ENCODE measurements at regions not wholly inside any gene's neighbourhood (a gene's known extent, or its start where the extent isn't known, plus 50 kb on each side); places are given as distances from the start of the nearest gene placed in this dataset.

- Histone ChIP-seq H3K79me2 (ENCODE audit: control insufficient read depth, insufficient read depth, low read length) (no peaks in the 10 kb centered on the region), H4K20me1 (ENCODE audit: control insufficient read depth, insufficient read depth) (no peaks in the 10 kb centered on the region), H3K36me3 (ENCODE audit: control insufficient read depth in 2 of 2, insufficient read depth in 2 of 2, low read length in 1 of 2) (no peaks in the 10 kb centered on the region), H3K4me1 (ENCODE audit: control insufficient read depth, insufficient read depth, low read length) (no peaks in the 10 kb centered on the region), H3K4me3 (no peak overlapping the region), H3K27me3 (replicated peaks in 1 of 2; ENCODE audit: control insufficient read depth in 2 of 2, insufficient read depth in 2 of 2, low read length in 1 of 2) (no peaks in the 10 kb centered on the region), H3K4me2 (ENCODE audit: control insufficient read depth, insufficient read depth) (no peak overlapping the region), H3K9ac (ENCODE audit: control insufficient read depth, insufficient read depth, low read length) (no peak overlapping the region), H3K27ac (ENCODE audit: control insufficient read depth, insufficient read depth) (no peak overlapping the region), H3K9me3 (replicated peaks; ENCODE audit: control insufficient read depth, insufficient read depth, low read length) (no peaks in the 10 kb centered on the region), H2AFZ (ENCODE audit: control insufficient read depth, low read depth, low read length) (no peak overlapping the region)
- DNase-seq (ENCODE audit: low read depth, low spot score) (no peak), ATAC-seq (no peak), FAIRE-seq (no peak)
- ChIA-PET SMC1A (ENCODE audit: uncharacterized antibody, unreplicated experiment) (no interaction called here), CTCF (no interaction called here), POLR2A (no interaction called here), RAD21 (ENCODE audit: unreplicated experiment) (no interaction called here)
- in situ Hi-C loops (cut with MboI) (no loop called here), intact Hi-C loops (cut with micrococcal nuclease; ENCODE audit: unreplicated experiment) (no loop called here)
- TF ChIP-seq SIX5 (IDR thresholded peaks at IDR 0.05; ENCODE audit: low read depth, low read length, severe bottlenecking), result no peak
- TF ChIP-seq RAD21 (IDR thresholded peaks at IDR 0.05; ENCODE audit: insufficient read depth, low read depth, low read length), result no peak
- TF ChIP-seq SMARCA5 (IDR thresholded peaks at IDR 0.05), result no peak
- TF ChIP-seq WRNIP1 (IDR thresholded peaks at IDR 0.05; ENCODE audit: borderline replicate concordance, low read depth, low read length), result no peak
- TF ChIP-seq CHD1 (IDR thresholded peaks at IDR 0.05; ENCODE audit: low read depth, low read length), result no peak
- no peak for TF ChIP-seq RFX5 (IDR thresholded peaks at IDR 0.05; ENCODE audit: low read depth, low read length)
- TF ChIP-seq GABPA (IDR thresholded peaks at IDR 0.05; ENCODE audit: low read depth), result no peak
- no peak for TF ChIP-seq LARP7 (IDR thresholded peaks at IDR 0.05)
- no peak for TF ChIP-seq CUX1 (IDR thresholded peaks at IDR 0.05; ENCODE audit: insufficient replicate concordance, low read depth, low read length)
- TF ChIP-seq HDGF (IDR thresholded peaks at IDR 0.05), result no peak
- TF ChIP-seq IRF4 (IDR thresholded peaks at IDR 0.05; ENCODE audit: low read depth, low read length), result no peak
- TF ChIP-seq PAX5 (IDR thresholded peaks at IDR 0.05; ENCODE audit: borderline replicate concordance, low read depth, low read length), result no peak
- TF ChIP-seq TCF7 (IDR thresholded peaks at IDR 0.05; ENCODE audit: borderline replicate concordance), result no peak
- no peak for TF ChIP-seq ZZZ3 (IDR thresholded peaks at IDR 0.05; ENCODE audit: control insufficient read depth, insufficient read length, low read depth)
- TF ChIP-seq GATAD2B (conservative IDR thresholded peaks at IDR 0.05; ENCODE audit: low read depth), result no peak
- BruUV-seq (replicated peaks), result no TSS peak
Measured at GRCh38 chr17:51572115-51572514, 311.8 kb downstream of the UTP18 start.

All from GM12878 (cell line).